NCI-H526 treated with DMSO at 0.1 percent for 48 hours (cell line): ENCODE measurements at regions not wholly inside any gene's neighbourhood (a gene's known extent, or its start where the extent isn't known, plus 50 kb on each side); places are given as distances from the start of the nearest gene placed in this dataset.

ENCODE experiments used
- DNase-seq: peaks from one replicate; lab custom pipeline; 2025; lab: John Stamatoyannopoulos, UW

GRCh38 chr1:209222826-209223225 is 360.7 kb upstream of the CAMK1G start:
- DNase-seq = no peak

DNA sequence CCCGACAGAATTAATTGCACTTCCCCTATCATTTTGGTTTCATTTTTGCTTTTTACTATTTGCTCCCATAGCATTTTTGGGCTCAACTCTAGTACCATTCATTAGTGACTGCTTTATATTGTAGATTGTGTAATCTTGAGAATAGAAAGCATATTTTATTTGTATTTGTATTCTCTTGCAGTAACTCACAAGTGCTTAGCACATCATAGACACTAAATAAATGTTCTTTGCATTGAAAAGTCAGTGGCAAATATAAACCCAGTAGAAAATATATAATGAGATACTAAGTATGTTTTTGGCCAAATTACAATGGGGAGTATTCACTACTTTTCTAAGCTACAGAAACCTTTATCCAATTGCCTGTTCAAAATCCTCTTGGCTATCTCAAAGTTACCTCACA is 359.7 kb upstream of the CAMK1G start:
- no peak for DNase-seq

DNA sequence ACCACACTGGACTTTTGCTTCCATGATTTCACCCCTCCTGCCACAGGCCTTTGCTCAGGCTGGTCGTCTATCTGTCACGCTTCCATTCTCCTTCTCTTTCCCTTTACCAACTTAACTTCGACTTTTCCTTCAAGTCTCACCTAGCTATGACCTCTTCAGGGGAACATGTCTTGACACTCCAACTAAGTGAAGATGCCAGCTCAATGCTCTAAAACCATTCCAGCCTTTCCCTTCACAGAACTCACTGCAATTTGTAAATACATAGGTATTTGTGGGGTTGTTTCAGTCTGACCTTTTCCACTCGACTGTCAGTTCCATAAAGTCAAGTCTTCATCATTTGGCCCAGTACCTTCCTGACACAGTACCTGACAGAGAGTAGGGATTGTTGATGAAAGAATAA is 358.6 kb upstream of the CAMK1G start:
- DNase-seq = no peak

GRCh38 chr1:209227171-209227570 is 356.3 kb upstream of the CAMK1G start:
- DNase-seq = no peak

DNA sequence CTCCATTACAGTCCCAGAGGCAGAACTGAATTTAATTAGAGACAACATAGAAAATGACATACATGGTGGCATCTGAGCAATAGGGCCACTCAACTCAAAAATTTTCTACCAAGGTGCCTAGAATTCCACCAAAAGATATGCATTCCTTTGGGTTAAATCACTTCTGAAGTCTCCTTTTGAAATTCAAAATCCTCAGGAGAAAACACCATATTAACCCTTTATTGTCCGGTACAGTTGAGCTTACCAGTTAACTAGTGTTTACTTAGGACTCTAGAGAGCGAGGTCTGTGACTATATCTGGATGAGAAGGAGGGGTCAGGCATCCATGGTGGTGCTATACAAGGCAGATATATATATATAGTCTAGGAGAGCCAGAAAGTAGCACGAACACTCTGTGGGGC is 355.6 kb upstream of the CAMK1G start:
- no peak for DNase-seq

DNA sequence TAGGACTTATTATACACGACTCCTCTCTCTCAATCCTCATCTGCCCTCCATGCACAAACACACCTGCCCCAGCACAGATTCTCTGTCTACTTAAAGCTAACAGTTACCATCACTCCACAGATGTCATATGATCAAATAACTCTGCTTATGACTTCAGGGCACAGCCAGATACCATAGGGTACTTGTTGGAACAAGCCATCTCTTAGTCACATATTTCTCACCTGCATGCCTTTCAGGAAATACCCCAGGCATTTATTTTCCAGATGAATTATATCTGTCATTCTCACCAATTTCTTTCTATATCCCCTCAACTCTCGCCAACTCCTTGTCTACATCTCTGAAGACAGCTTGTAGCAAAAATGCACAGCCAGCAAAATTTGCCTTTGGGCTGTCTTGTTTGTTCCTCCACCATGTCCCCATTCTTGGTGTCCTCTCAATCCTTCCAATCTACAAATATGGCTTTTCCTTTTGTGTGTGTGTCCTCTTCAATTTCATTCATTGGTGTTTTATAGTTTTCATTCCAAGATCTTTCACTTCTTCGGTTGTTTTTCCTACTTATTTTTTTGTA is 353.9 kb upstream of the CAMK1G start:
- no peak for DNase-seq

GRCh38 chr1:209230314-209230713 is 353.2 kb upstream of the CAMK1G start:
- no peak for DNase-seq

DNA sequence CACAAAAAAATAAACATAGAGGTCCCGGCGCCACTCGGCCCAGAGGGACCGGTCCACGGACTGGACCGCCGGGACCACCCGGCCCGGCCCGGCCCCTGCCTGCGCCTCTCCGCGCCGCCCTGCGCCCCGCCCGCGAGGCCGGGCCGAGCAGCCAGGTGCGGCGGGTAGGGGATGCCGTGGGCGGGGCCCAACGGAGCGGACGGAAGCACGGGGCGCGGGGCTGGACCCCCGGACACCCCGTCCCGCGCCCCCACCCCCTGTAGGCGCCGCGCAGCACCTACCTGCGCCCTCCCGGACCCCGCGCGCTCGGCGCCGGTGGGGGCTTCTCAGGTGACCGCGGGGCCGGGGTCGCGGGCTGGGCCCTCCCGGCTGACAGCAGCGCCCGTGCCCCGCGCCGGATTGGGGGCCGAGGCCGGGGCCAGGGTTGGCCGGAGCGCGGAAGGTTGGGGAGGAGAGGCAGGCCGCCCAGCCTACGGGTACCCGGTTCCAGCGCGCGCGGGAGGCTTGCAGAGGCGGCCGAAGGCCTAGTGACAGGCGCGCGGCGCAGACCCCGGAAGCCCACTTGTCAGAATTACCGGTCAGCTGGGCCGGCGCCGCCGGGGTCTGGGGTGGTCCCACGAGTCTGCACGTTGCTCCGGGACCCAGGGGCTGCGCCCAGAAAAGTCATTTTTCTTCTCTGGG is 351.9 kb upstream of the CAMK1G start:
- no peak for DNase-seq

GRCh38 chr1:209232197-209232596 is 351.3 kb upstream of the CAMK1G start:
- DNase-seq = no peak

GRCh38 chr1:209232759-209233158 is 350.8 kb upstream of the CAMK1G start:
- no peak for DNase-seq

- no peak for DNase-seq
Measured at GRCh38 chr1:209235166-209235565, 348.3 kb upstream of the CAMK1G start.

DNA sequence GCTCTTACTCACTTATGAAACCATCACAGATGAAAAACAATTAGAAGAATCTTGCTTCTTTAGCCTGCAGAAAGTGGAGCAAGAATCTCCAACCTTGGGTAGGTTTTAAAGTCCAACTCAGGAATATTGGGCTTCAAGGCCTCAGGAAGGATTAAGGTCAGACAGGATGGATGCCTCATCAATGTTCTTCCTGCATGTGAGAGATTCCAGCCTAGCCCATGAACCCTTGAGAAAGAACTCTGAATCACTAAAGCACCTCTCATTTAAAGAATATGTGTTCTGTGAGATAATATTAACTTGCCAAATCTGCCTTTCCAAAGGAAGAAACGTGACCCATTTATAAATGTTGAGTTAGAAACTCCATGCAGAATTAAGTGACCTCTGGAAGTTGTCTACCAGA is 345.2 kb upstream of the CAMK1G start:
- no peak for DNase-seq

- DNase-seq = no peak
Measured at GRCh38 chr1:209240351-209240750, 343.2 kb upstream of the CAMK1G start.

DNA sequence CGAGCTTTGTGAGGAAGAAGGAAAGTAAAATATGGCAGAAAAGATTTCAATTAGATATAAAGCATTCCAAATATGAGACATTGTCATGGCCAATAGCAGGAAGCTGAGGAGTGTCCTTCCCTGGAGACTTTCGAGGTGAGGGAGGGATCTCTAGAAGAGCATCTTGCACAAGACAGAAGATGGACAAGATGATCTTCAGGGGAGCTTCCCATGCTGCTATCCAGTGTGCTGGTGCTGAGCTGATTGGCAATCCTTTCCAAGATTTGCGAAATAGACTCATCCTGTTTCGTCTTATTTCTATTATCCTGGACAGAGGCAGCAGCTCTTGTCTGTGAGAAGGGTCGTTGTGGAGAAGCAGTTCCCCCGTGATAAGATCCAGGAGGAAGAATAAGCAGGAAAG is 342.0 kb upstream of the CAMK1G start:
- no peak for DNase-seq

GRCh38 chr1:209248649-209249279 is 334.8 kb upstream of the CAMK1G start:
- peak; percentile 21 for DNase-seq

DNA sequence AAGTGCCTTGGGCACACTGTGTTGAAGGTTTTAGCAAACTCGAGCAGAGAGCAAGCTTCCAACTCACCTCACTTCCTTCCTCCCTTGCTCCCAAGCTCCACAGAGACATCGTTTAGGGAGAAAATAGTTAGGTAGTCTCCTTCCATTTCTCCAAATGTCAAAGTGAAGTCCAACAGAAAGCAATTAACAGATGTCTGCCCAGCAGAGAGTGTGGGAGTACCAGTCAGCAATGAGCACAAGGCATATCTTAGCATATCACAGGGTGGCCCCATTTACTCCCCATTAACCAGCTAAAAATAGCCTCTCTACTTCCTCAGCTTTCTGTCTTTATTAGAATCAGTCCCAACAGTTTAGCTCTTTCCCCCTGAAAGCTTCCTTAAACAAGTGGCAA is 334.2 kb upstream of the CAMK1G start:
- DNase-seq = no peak

- no peak for DNase-seq
Measured at GRCh38 chr1:209249785-209250440, 333.6 kb upstream of the CAMK1G start.

DNA sequence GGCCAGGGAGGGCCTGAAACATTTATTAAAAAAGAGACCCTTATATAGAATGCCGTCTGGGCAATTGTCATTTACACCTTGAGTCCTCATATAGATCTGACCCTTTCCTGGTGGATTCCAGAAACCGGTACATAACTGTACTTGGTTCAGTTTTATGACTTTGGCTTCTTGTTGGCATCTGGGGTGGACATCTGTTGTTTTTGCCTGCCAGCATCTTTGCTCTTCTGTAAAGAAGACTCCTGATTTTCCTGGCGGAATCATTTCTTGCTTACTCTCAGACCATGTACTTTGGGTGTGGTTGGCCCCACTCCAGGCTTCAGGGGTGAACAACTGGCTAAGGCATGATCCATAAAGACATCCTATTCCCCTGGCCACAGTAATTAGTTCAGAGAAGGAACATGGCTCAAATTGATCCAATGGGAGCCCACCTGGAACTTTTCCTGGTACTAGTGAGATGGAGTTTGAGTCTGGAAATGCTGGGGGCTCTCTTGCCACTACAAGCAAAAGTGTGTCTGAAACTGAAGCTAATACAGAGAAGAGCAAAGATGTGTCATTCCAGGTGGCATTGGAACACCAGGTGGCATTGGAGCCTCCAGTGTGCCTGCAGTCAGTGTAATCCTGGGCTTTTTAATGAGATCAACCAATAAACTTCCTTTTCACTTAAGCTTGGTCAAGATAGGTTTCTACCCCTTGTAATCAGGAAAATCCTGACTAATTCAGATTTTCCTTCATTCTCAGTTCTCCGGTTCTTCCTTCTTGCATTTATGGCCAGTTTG is 332.5 kb upstream of the CAMK1G start:
- no peak for DNase-seq

- DNase-seq = no peak
Measured at GRCh38 chr1:209256766-209257350, 326.7 kb upstream of the CAMK1G start.

DNA sequence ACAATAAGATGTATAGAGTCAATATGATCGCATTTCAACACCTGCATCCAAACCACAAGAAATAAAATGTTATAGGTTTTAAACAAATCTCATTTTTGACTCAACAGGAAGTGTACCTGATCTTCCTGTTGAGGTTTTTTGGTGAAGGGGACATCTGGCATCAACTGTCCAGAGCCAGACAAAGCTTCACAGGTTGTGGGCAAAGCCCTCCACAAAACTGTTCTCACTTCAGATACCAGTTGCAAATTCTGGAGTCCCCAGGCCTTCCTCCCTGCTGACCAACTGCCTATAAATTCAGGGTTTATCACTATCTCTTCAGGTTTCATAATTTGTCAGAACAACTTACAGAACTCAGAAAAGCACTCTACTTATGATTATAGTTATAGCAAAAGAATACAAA is 326.1 kb upstream of the CAMK1G start:
- no peak for DNase-seq

GRCh38 chr1:209260136-209260535 is 323.4 kb upstream of the CAMK1G start:
- no peak for DNase-seq

DNA sequence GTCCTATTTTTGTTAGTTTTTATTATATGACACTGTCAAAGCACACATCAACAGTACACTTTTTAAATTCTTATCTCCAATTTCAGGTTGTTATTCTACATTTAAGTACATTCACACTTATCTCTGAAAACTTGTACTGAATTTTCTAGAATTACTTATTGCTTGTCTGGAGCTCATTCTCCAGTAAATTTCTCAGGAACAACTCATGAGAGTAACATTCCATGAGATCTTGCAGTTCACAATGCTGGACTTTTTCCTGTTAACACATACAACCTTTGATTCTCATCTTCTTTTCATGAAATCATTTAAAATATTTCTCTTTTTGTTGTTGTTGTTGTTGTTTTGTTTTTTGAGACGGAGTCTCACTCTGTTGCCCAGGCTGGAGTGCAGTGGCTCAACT is 320.9 kb upstream of the CAMK1G start:
- DNase-seq = no peak
